HEK293 (cell line): ENCODE measurements at regions not wholly inside any gene's neighbourhood (a gene's known extent, or its start where the extent isn't known, plus 50 kb on each side); places are given as distances from the start of the nearest gene placed in this dataset.

Experiments used
- MEIS1 ChIP-seq: sonication (generic); formaldehyde crosslinking; IDR thresholded peaks from 2 replicates; pipeline ENCODE4 v1.8.1; 2022; ENCODE audit warnings: missing genetic modification reagents, mild to moderate bottlenecking, borderline replicate concordance
- TCF7L2 ChIP-seq: IDR thresholded peaks from 2 replicates; pipeline ENCODE4 v1.6.1; 2011; ENCODE audit warnings: low read depth, mild to moderate bottlenecking, inconsistent platforms, low read length, moderate library complexity, borderline replicate concordance
- YY1 ChIP-seq: fragments of 450-650 bp; formaldehyde crosslinking; IDR thresholded peaks from 2 replicates; pipeline ENCODE4 v1.5.1; 2018; ENCODE audit warnings: missing biosample characterization, missing genetic modification characterization
- ZBTB17 ChIP-seq: fragments of 450-650 bp; formaldehyde crosslinking; IDR thresholded peaks from 2 replicates; pipeline ENCODE4 v1.5.1; 2016; ENCODE audit warnings: missing biosample characterization, missing genetic modification characterization
- ZNF223 ChIP-seq: fragments of 450-650 bp; formaldehyde crosslinking; IDR thresholded peaks from 2 replicates; pipeline ENCODE4 v1.5.1; 2016; ENCODE audit warnings: missing biosample characterization, missing genetic modification characterization
- ZNF324 ChIP-seq: fragments of 450-650 bp; formaldehyde crosslinking; IDR thresholded peaks from 2 replicates; pipeline ENCODE4 v1.5.1; 2016; ENCODE audit warnings: missing biosample characterization, missing genetic modification characterization
- ZNF350 ChIP-seq: fragments of 450-650 bp; formaldehyde crosslinking; IDR thresholded peaks from 2 replicates; pipeline ENCODE4 v1.5.0; 2017; ENCODE audit warnings: missing biosample characterization, mild to moderate bottlenecking, missing genetic modification characterization
- TF ChIP-seq, protein P1 (sequence below): fragments of 450-650 bp; formaldehyde crosslinking; IDR thresholded peaks from 2 replicates; pipeline ENCODE4 v1.5.1; 2016; ENCODE audit warnings: missing biosample characterization, missing genetic modification characterization
- TF ChIP-seq, protein P2 (sequence below): fragments of 450-650 bp; formaldehyde crosslinking; IDR thresholded peaks from 2 replicates; pipeline ENCODE4 v1.5.1; 2016; ENCODE audit warnings: missing biosample characterization, missing genetic modification characterization
- TF ChIP-seq, protein P3 (sequence below): fragments of 450-650 bp; formaldehyde crosslinking; IDR thresholded peaks from 2 replicates; pipeline ENCODE4 v1.5.1; 2017; ENCODE audit warnings: missing biosample characterization, missing genetic modification characterization
- TF ChIP-seq, protein P4 (sequence below): fragments of 450-650 bp; formaldehyde crosslinking; IDR thresholded peaks from 2 replicates; pipeline ENCODE4 v1.5.0; 2017; ENCODE audit warnings: missing biosample characterization, missing genetic modification characterization, borderline replicate concordance

DNA sequence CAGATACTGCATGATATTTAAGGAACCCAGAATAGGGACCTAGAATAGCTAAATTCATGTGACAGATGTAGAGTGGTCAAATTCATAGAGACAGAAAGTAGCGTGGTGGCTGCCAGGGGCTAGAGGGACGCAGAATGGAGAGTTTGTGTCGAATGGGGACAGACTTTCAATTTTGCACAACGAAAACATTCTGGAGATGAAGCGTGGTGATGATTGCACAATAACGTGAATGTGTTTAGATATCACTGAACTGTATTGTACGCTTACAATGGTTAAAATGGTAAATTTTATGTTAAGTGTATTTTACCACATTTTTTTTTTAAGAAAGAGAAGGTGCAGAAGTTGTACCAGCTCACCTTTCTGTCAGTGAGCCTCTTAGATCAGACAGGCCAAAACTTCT, 137.8 kb upstream of the TNS3 start:
- TF ChIP-seq ZNF350 (tag by site-specific recombination): no peak
- TF ChIP-seq, protein P1, sequence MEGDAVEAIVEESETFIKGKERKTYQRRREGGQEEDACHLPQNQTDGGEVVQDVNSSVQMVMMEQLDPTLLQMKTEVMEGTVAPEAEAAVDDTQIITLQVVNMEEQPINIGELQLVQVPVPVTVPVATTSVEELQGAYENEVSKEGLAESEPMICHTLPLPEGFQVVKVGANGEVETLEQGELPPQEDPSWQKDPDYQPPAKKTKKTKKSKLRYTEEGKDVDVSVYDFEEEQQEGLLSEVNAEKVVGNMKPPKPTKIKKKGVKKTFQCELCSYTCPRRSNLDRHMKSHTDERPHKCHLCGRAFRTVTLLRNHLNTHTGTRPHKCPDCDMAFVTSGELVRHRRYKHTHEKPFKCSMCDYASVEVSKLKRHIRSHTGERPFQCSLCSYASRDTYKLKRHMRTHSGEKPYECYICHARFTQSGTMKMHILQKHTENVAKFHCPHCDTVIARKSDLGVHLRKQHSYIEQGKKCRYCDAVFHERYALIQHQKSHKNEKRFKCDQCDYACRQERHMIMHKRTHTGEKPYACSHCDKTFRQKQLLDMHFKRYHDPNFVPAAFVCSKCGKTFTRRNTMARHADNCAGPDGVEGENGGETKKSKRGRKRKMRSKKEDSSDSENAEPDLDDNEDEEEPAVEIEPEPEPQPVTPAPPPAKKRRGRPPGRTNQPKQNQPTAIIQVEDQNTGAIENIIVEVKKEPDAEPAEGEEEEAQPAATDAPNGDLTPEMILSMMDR: no peak
- no peak for TF ChIP-seq ZNF223
- TF ChIP-seq ZNF324 (tag by site-specific recombination): no peak
- TF ChIP-seq, protein P2, sequence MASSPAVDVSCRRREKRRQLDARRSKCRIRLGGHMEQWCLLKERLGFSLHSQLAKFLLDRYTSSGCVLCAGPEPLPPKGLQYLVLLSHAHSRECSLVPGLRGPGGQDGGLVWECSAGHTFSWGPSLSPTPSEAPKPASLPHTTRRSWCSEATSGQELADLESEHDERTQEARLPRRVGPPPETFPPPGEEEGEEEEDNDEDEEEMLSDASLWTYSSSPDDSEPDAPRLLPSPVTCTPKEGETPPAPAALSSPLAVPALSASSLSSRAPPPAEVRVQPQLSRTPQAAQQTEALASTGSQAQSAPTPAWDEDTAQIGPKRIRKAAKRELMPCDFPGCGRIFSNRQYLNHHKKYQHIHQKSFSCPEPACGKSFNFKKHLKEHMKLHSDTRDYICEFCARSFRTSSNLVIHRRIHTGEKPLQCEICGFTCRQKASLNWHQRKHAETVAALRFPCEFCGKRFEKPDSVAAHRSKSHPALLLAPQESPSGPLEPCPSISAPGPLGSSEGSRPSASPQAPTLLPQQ (tag by site-specific recombination): no peak
- TF ChIP-seq ZBTB17: no peak
- TF ChIP-seq MEIS1 (CRISPR knock-in tag): no peak
- no peak for TF ChIP-seq YY1 (tag by site-specific recombination)
- TF ChIP-seq, protein P3, sequence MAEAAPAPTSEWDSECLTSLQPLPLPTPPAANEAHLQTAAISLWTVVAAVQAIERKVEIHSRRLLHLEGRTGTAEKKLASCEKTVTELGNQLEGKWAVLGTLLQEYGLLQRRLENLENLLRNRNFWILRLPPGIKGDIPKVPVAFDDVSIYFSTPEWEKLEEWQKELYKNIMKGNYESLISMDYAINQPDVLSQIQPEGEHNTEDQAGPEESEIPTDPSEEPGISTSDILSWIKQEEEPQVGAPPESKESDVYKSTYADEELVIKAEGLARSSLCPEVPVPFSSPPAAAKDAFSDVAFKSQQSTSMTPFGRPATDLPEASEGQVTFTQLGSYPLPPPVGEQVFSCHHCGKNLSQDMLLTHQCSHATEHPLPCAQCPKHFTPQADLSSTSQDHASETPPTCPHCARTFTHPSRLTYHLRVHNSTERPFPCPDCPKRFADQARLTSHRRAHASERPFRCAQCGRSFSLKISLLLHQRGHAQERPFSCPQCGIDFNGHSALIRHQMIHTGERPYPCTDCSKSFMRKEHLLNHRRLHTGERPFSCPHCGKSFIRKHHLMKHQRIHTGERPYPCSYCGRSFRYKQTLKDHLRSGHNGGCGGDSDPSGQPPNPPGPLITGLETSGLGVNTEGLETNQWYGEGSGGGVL (tag by site-specific recombination): no peak
- TF ChIP-seq TCF7L2: no peak
- TF ChIP-seq, protein P4, sequence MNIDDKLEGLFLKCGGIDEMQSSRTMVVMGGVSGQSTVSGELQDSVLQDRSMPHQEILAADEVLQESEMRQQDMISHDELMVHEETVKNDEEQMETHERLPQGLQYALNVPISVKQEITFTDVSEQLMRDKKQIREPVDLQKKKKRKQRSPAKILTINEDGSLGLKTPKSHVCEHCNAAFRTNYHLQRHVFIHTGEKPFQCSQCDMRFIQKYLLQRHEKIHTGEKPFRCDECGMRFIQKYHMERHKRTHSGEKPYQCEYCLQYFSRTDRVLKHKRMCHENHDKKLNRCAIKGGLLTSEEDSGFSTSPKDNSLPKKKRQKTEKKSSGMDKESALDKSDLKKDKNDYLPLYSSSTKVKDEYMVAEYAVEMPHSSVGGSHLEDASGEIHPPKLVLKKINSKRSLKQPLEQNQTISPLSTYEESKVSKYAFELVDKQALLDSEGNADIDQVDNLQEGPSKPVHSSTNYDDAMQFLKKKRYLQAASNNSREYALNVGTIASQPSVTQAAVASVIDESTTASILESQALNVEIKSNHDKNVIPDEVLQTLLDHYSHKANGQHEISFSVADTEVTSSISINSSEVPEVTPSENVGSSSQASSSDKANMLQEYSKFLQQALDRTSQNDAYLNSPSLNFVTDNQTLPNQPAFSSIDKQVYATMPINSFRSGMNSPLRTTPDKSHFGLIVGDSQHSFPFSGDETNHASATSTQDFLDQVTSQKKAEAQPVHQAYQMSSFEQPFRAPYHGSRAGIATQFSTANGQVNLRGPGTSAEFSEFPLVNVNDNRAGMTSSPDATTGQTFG (tag by site-specific recombination): no peak
